HG02852 (cell line): ENCODE measurements at regions not wholly inside any gene's neighbourhood (a gene's known extent, or its start where the extent isn't known, plus 50 kb on each side); places are given as distances from the start of the nearest gene placed in this dataset.
"Not testable (repeated sequence)": the region's sequence is repeated elsewhere in the genome, so short reads cannot be mapped to it uniquely, and the experiment has no call there.

ENCODE experiments used
- ATAC-seq: cut with Tn5 transposase; IDR thresholded peaks from one replicate; pipeline ENCODE4 v1.9.1; 2021; ENCODE audit warnings: mild to moderate bottlenecking, moderate library complexity; ENCODE audit not compliant: unreplicated experiment

- not testable (repeated sequence) for ATAC-seq
Measured at GRCh38 chr4:189619441-189620250, 321.0 kb upstream of the FRG1 start.

GRCh38 chr4:189622574-189622973 lies 318.1 kb upstream of the FRG1 start:
- not testable (repeated sequence) for ATAC-seq

- not testable (repeated sequence) for ATAC-seq
Measured at GRCh38 chr4:189627041-189627440, 313.6 kb upstream of the FRG1 start.

- not testable (repeated sequence) for ATAC-seq
Measured at GRCh38 chr4:189629733-189630132, 310.9 kb upstream of the FRG1 start.

GRCh38 chr4:189630913-189631567 lies 309.6 kb upstream of the FRG1 start:
- ATAC-seq: not testable (repeated sequence)

- ATAC-seq: not testable (repeated sequence)
Measured at GRCh38 chr4:189631568-189631916, 309.1 kb upstream of the FRG1 start.

GRCh38 chr4:189650436-189650835 lies 290.2 kb upstream of the FRG1 start:
- not testable (repeated sequence) for ATAC-seq

- ATAC-seq: not testable (repeated sequence)
Measured at GRCh38 chr4:189653130-189653653, 287.5 kb upstream of the FRG1 start.

GRCh38 chr4:189653983-189654382 lies 286.7 kb upstream of the FRG1 start:
- not testable (repeated sequence) for ATAC-seq

- not testable (repeated sequence) for ATAC-seq
Measured at GRCh38 chr4:189654396-189654795, 286.3 kb upstream of the FRG1 start.

GRCh38 chr4:189655817-189656216 lies 284.9 kb upstream of the FRG1 start:
- ATAC-seq: not testable (repeated sequence)

- ATAC-seq: no peak
Measured at GRCh38 chr4:189656641-189657040, 284.0 kb upstream of the FRG1 start.

GRCh38 chr4:189658259-189658658 lies 282.4 kb upstream of the FRG1 start:
- ATAC-seq: not testable (repeated sequence)

GRCh38 chr4:189658831-189659230 lies 281.8 kb upstream of the FRG1 start:
- ATAC-seq: not testable (repeated sequence)

- ATAC-seq: no peak
Measured at GRCh38 chr4:189659287-189659686, 281.4 kb upstream of the FRG1 start.

GRCh38 chr4:189660722-189661360 lies 279.8 kb upstream of the FRG1 start:
- ATAC-seq: no peak

- no peak for ATAC-seq
Measured at GRCh38 chr4:189664693-189665250, 275.9 kb upstream of the FRG1 start.

- ATAC-seq: not testable (repeated sequence)
Measured at GRCh38 chr4:189665712-189666305, 274.9 kb upstream of the FRG1 start.

- ATAC-seq: not testable (repeated sequence)
Measured at GRCh38 chr4:189667386-189667785, 273.3 kb upstream of the FRG1 start.

- not testable (repeated sequence) for ATAC-seq
Measured at GRCh38 chr4:189697675-189698245, 242.9 kb upstream of the FRG1 start.
